ENCODE measurements at regions not wholly inside any gene's neighbourhood (a gene's known extent, or its start where the extent isn't known, plus 50 kb on each side); places are given as distances from the start of the nearest gene placed in this dataset.

- DNase-seq, result peak; percentile 48
Measured at GRCh38 chr3:46089237-46090011, 62.1 kb upstream of the XCR1 start.

GRCh38 chr3:46087871-46088270 lies 60.6 kb upstream of the XCR1 start:
- no peak for DNase-seq

- no peak for DNase-seq
Measured at GRCh38 chr3:46086986-46087385, 59.7 kb upstream of the XCR1 start.

GRCh38 chr3:46086083-46086437 lies 58.8 kb upstream of the XCR1 start:
- no peak for DNase-seq

- DNase-seq, result no peak
Measured at GRCh38 chr3:46085421-46086082, 58.3 kb upstream of the XCR1 start.

- DNase-seq, result no peak
Measured at GRCh38 chr3:46083956-46084355, 56.7 kb upstream of the XCR1 start.

GRCh38 chr3:46082849-46083248 lies 55.6 kb upstream of the XCR1 start:
- no peak for DNase-seq

- DNase-seq, result no peak
Measured at GRCh38 chr3:46082021-46082420, 54.7 kb upstream of the XCR1 start.

GRCh38 chr3:46080969-46081345 lies 53.7 kb upstream of the XCR1 start:
- no peak for DNase-seq

- DNase-seq, result no peak
Measured at GRCh38 chr3:46080124-46080968, 53.1 kb upstream of the XCR1 start.

GRCh38 chr3:46078712-46079400 lies 51.6 kb upstream of the XCR1 start:
- DNase-seq, result peak; percentile 87
